ENCODE measurements at regions not wholly inside any gene's neighbourhood (a gene's known extent, or its start where the extent isn't known, plus 50 kb on each side); places are given as distances from the start of the nearest gene placed in this dataset.

GRCh38 chr2:65729246-65729645 lies 296.8 kb upstream of the SPRED2 start:
- H3K27ac ChIP-seq = no peak overlapping the region; the same call in 1 of the 2 replicates
- TF ChIP-seq ZFX (IDR thresholded peaks at IDR 0.05) (no peak), CTCF (conservative IDR thresholded peaks at IDR 0.05) (no peak)

GRCh38 chr2:65728477-65729180 lies 296.2 kb upstream of the SPRED2 start:
- TF ChIP-seq ZFX (IDR thresholded peaks at IDR 0.05) (no peak), CTCF (conservative IDR thresholded peaks at IDR 0.05) (no peak)
- H3K27ac ChIP-seq = peak overlapping the region; percentile 39; the same call in 1 of the 2 replicates

- H3K27ac ChIP-seq = peak overlapping the region; percentile 39; the same call in 1 of the 2 replicates
- no peak for TF ChIP-seq ZFX (IDR thresholded peaks at IDR 0.05)
- no peak for TF ChIP-seq CTCF (conservative IDR thresholded peaks at IDR 0.05)
These were observed 295.4 kb upstream of the SPRED2 start for GRCh38 chr2:65727816-65728215.

- no peak overlapping the region for H3K27ac ChIP-seq
- TF ChIP-seq ZFX (IDR thresholded peaks at IDR 0.05) (no peak), CTCF (conservative IDR thresholded peaks at IDR 0.05) (no peak)
These were observed 295.0 kb upstream of the SPRED2 start for GRCh38 chr2:65727381-65727780.

- TF ChIP-seq CTCF (conservative IDR thresholded peaks at IDR 0.05) (no peak), ZFX (IDR thresholded peaks at IDR 0.05) (no peak)
- no peak overlapping the region for H3K27ac ChIP-seq
These were observed 292.4 kb upstream of the SPRED2 start for GRCh38 chr2:65724752-65725151.

- TF ChIP-seq ZFX (IDR thresholded peaks at IDR 0.05) (no peak), CTCF (conservative IDR thresholded peaks at IDR 0.05) (no peak)
- H3K27ac ChIP-seq = no peak overlapping the region
These were observed 291.9 kb upstream of the SPRED2 start for GRCh38 chr2:65724336-65724735.

- H3K27ac ChIP-seq = no peak overlapping the region
- TF ChIP-seq CTCF (conservative IDR thresholded peaks at IDR 0.05) = no peak
These were observed 289.8 kb upstream of the SPRED2 start for GRCh38 chr2:65722028-65722778.

Data from C4-2B (cell line).